Astrocyte (in vitro differentiated cells and primary cell): ENCODE measurements at regions not wholly inside any gene's neighbourhood (a gene's known extent, or its start where the extent isn't known, plus 50 kb on each side); places are given as distances from the start of the nearest gene placed in this dataset.
"Not testable (repeated sequence)": the region's sequence is repeated elsewhere in the genome, so short reads cannot be mapped to it uniquely, and the experiment has no call there.

Experiments used
- DNase-seq: peaks from one replicate; pipeline ENCODE4 v3.0.0-alpha.2; 2010; ENCODE audit warnings: low read depth
- FAIRE-seq: peaks from 2 replicates; lab custom pipeline; 2011; peaks lifted over from hg19 to GRCh38; lab: Jason Lieb, UNC
- H2AFZ ChIP-seq: 2 replicates; pipeline ENCODE4 v1.6.0; 2012; ENCODE audit warnings: low read depth, low read length, inconsistent platforms
- H3K27ac ChIP-seq: 2 replicates; pipeline ENCODE4 v1.5.1; 2011; ENCODE audit warnings: low read depth, low read length, inconsistent platforms
- H3K27me3 ChIP-seq: 2 replicates; pipeline ENCODE4 v1.6.0; 2011; ENCODE audit warnings: low read length, inconsistent platforms; ENCODE audit not compliant: insufficient read depth
- H3K36me3 ChIP-seq: 2 replicates; pipeline ENCODE4 v1.5.1; 2011; ENCODE audit warnings: low read length, inconsistent platforms; ENCODE audit not compliant: insufficient read depth
- H3K4me1 ChIP-seq: 2 replicates; pipeline ENCODE4 v1.5.1; 2011; ENCODE audit warnings: low read length, inconsistent platforms; ENCODE audit not compliant: insufficient read depth
- H3K4me2 ChIP-seq: 2 replicates; pipeline ENCODE4 v1.6.0; 2012; ENCODE audit warnings: low read length, inconsistent platforms
- H3K4me3 ChIP-seq: 2 replicates; pipeline ENCODE4 v1.5.1; 2011; ENCODE audit warnings: low read depth, mild to moderate bottlenecking, low read length, inconsistent platforms; ENCODE audit not compliant: insufficient read depth
- H3K79me2 ChIP-seq: 2 replicates; pipeline ENCODE4 v1.6.0; 2012; ENCODE audit warnings: mild to moderate bottlenecking, low read length, inconsistent platforms; ENCODE audit not compliant: insufficient read depth
- H3K9ac ChIP-seq: 2 replicates; pipeline ENCODE4 v1.6.0; 2012; ENCODE audit warnings: mild to moderate bottlenecking, low read length, inconsistent platforms
- H3K9me3 ChIP-seq: 2 replicates; pipeline ENCODE4 v1.5.1; 2012; ENCODE audit warnings: low read depth, mild to moderate bottlenecking, low read length, inconsistent platforms; ENCODE audit not compliant: insufficient read depth
- H4K20me1 ChIP-seq: 2 replicates; pipeline ENCODE4 v1.6.0; 2012; ENCODE audit warnings: low read length, inconsistent platforms; ENCODE audit not compliant: insufficient read depth
- H3K27ac Mint-ChIP-seq: one replicate; pipeline ENCODE4 v1.8.0; 2021; ENCODE audit warnings: mild to moderate bottlenecking, mixed read lengths; ENCODE audit not compliant: unreplicated experiment
- H3K27me3 Mint-ChIP-seq: one replicate; pipeline ENCODE4 v1.8.0; 2021; ENCODE audit warnings: low read depth, mixed read lengths; ENCODE audit not compliant: unreplicated experiment
- H3K36me3 Mint-ChIP-seq: one replicate; pipeline ENCODE4 v1.8.0; 2021; ENCODE audit warnings: low read depth, mixed read lengths; ENCODE audit not compliant: unreplicated experiment
- H3K4me1 Mint-ChIP-seq: one replicate; pipeline ENCODE4 v1.8.0; 2021; ENCODE audit warnings: low read depth, mixed read lengths; ENCODE audit not compliant: unreplicated experiment
- H3K4me3 Mint-ChIP-seq: one replicate; pipeline ENCODE4 v1.8.0; 2021; ENCODE audit warnings: mild to moderate bottlenecking, moderate library complexity, mixed read lengths; ENCODE audit not compliant: unreplicated experiment
- H3K9me3 Mint-ChIP-seq: one replicate; pipeline ENCODE4 v1.8.0; 2021; ENCODE audit warnings: mild to moderate bottlenecking, mixed read lengths; ENCODE audit not compliant: unreplicated experiment
- EZH2 ChIP-seq: IDR thresholded peaks from 2 replicates; pipeline ENCODE4 v1.6.1; 2012; ENCODE audit warnings: mild to moderate bottlenecking, low read length, inconsistent platforms; ENCODE audit not compliant: insufficient read depth
- TF ChIP-seq, protein P1 (sequence below): IDR thresholded peaks from 2 replicates; pipeline ENCODE4 v1.5.1; 2011; ENCODE audit warnings: low read depth, mild to moderate bottlenecking, inconsistent platforms, low read length, moderate library complexity; ENCODE audit not compliant: insufficient read depth

- no peaks in the 10 kb centered on the region for H3K27me3 ChIP-seq
- DNase-seq (no peak), FAIRE-seq (no peak)
- H3K4me1 Mint-ChIP-seq, result no peaks in the 10 kb centered on the region
- no peaks in the 10 kb centered on the region for H3K9me3 ChIP-seq
- H3K9me3 Mint-ChIP-seq, result no peaks in the 10 kb centered on the region
- no peaks in the 10 kb centered on the region for H3K27me3 Mint-ChIP-seq
- TF ChIP-seq, protein P1, sequence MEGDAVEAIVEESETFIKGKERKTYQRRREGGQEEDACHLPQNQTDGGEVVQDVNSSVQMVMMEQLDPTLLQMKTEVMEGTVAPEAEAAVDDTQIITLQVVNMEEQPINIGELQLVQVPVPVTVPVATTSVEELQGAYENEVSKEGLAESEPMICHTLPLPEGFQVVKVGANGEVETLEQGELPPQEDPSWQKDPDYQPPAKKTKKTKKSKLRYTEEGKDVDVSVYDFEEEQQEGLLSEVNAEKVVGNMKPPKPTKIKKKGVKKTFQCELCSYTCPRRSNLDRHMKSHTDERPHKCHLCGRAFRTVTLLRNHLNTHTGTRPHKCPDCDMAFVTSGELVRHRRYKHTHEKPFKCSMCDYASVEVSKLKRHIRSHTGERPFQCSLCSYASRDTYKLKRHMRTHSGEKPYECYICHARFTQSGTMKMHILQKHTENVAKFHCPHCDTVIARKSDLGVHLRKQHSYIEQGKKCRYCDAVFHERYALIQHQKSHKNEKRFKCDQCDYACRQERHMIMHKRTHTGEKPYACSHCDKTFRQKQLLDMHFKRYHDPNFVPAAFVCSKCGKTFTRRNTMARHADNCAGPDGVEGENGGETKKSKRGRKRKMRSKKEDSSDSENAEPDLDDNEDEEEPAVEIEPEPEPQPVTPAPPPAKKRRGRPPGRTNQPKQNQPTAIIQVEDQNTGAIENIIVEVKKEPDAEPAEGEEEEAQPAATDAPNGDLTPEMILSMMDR, result no peak
- TF ChIP-seq EZH2, result no peak
- H3K4me2 ChIP-seq, result no peak overlapping the region
- no peak overlapping the region for H2AFZ ChIP-seq
- H4K20me1 ChIP-seq, result no peaks in the 10 kb centered on the region
- H3K27ac ChIP-seq, result no peak overlapping the region
- H3K9ac ChIP-seq, result no peak overlapping the region
- no peak overlapping the region for H3K27ac Mint-ChIP-seq
- no peak overlapping the region for H3K4me3 Mint-ChIP-seq
- H3K36me3 ChIP-seq, result no peaks in the 10 kb centered on the region
- H3K4me1 ChIP-seq, result no peaks in the 10 kb centered on the region
- H3K79me2 ChIP-seq, result no peaks in the 10 kb centered on the region
- no peak overlapping the region for H3K4me3 ChIP-seq
- no peaks in the 10 kb centered on the region for H3K36me3 Mint-ChIP-seq
Observed at GRCh38 chr11:57055744-57056143, 67.0 kb downstream of the OR5AK2 start.

- Histone ChIP-seq H3K79me2 (no peaks in the 10 kb centered on the region), H3K4me2 (no peak overlapping the region), H3K9ac (no peak overlapping the region), H3K4me3 (no peak overlapping the region), H3K9me3 (no peaks in the 10 kb centered on the region), H3K27ac (no peak overlapping the region), H4K20me1 (no peaks in the 10 kb centered on the region), H3K4me1 (no peaks in the 10 kb centered on the region), H3K36me3 (no peaks in the 10 kb centered on the region), H3K27me3 (no peaks in the 10 kb centered on the region), H2AFZ (no peak overlapping the region)
- no peak for DNase-seq
- peaks cover 5% of the 10 kb centered on the region for H3K9me3 Mint-ChIP-seq
- H3K27ac Mint-ChIP-seq, result no peak overlapping the region
- no peaks in the 10 kb centered on the region for H3K4me1 Mint-ChIP-seq
- H3K27me3 Mint-ChIP-seq, result no peaks in the 10 kb centered on the region
- TF ChIP-seq, protein P1, result no peak
- no peak for TF ChIP-seq EZH2
- FAIRE-seq, result no peak
- no peaks in the 10 kb centered on the region for H3K36me3 Mint-ChIP-seq
- no peak overlapping the region for H3K4me3 Mint-ChIP-seq
Observed at GRCh38 chr11:57056735-57057134, 68.0 kb downstream of the OR5AK2 start.

- no peak for FAIRE-seq
- Histone ChIP-seq H3K27me3 (no peaks in the 10 kb centered on the region), H3K4me3 (no peak overlapping the region), H3K36me3 (no peaks in the 10 kb centered on the region), H3K4me1 (no peaks in the 10 kb centered on the region), H3K4me2 (no peak overlapping the region), H3K27ac (no peak overlapping the region), H4K20me1 (no peaks in the 10 kb centered on the region), H2AFZ (no peak overlapping the region), H3K9ac (no peak overlapping the region), H3K79me2 (no peaks in the 10 kb centered on the region), H3K9me3 (no peaks in the 10 kb centered on the region)
- H3K36me3 Mint-ChIP-seq, result no peaks in the 10 kb centered on the region
- H3K27me3 Mint-ChIP-seq, result no peaks in the 10 kb centered on the region
- peaks cover 9% of the 10 kb centered on the region for H3K9me3 Mint-ChIP-seq
- no peak overlapping the region for H3K27ac Mint-ChIP-seq
- DNase-seq, result no peak
- no peak overlapping the region for H3K4me3 Mint-ChIP-seq
- TF ChIP-seq, protein P1, result no peak
- no peak for TF ChIP-seq EZH2
- no peaks in the 10 kb centered on the region for H3K4me1 Mint-ChIP-seq
Observed at GRCh38 chr11:57057561-57057960, 68.8 kb downstream of the OR5AK2 start.

DNA sequence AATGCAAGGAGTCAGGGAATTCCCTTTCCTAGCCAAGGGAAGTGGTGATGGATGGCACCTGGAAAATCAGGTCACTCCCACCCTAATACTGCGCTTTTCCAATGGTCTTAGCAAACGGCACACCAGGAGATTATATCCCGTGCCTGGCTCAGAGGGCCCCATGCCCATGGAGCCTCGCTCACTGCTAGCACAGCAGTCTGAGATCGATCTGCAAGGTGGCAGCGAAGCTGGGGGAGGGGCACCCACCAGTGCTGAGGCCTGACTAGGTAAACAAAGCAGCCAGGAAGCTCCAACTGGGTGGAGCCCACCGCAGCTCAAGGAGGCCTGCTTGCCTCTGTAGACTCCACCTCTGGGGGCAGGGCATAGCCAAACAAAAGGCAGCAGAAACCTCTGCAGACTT, 74.2 kb downstream of the OR5AK2 start:
- H3K36me3 ChIP-seq, H3K9me3 ChIP-seq, H3K27me3 ChIP-seq, H3K4me3 Mint-ChIP-seq, H3K4me1 Mint-ChIP-seq, H3K79me2 ChIP-seq, H3K27ac Mint-ChIP-seq, H3K36me3 Mint-ChIP-seq, H4K20me1 ChIP-seq, H3K4me2 ChIP-seq, FAIRE-seq, H3K27me3 Mint-ChIP-seq, H3K4me3 ChIP-seq, H3K27ac ChIP-seq, H3K4me1 ChIP-seq, DNase-seq, H2AFZ ChIP-seq, H3K9ac ChIP-seq: not testable (repeated sequence)
- H3K9me3 Mint-ChIP-seq, result peaks cover 16% of the 10 kb centered on the region
